WTC11 (cell line): ENCODE measurements at regions not wholly inside any gene's neighbourhood (a gene's known extent, or its start where the extent isn't known, plus 50 kb on each side); places are given as distances from the start of the nearest gene placed in this dataset.

Experiments
- ATAC-seq: fragments of 200-7000 bp; cut with Tn5 transposase; 2 replicates; pipeline ENCODE4 v1.10.0; 2021; ENCODE audit warnings: mild to moderate bottlenecking, moderate library complexity
- CTCF ChIA-PET: fragments of 300-600 bp; sonication (Branson Sonifier 250); formaldehyde crosslinking; loops from one replicate; lab custom pipeline; 2021; ENCODE audit warnings: antibody characterized with exemption; lab: Charles Lee
- POLR2A ChIA-PET: fragments of 350-600 bp; sonication (Branson Sonifier 250); formaldehyde crosslinking; loops from one replicate; lab custom pipeline; 2021; ENCODE audit warnings: antibody characterized with exemption; lab: Charles Lee
- DNase-seq: peaks from one replicate; pipeline ENCODE4 v3.0.0; 2021; ENCODE audit warnings: low spot score
- H3K27ac Mint-ChIP-seq: 2 replicates; pipeline ENCODE4 v1.8.0; 2021; ENCODE audit warnings: mixed read lengths
- H3K27me3 Mint-ChIP-seq: 2 replicates; pipeline ENCODE4 v1.8.0; 2021; ENCODE audit warnings: low read depth, mild to moderate bottlenecking, moderate library complexity, mixed read lengths
- H3K36me3 Mint-ChIP-seq: 2 replicates; pipeline ENCODE4 v1.8.0; 2021; ENCODE audit warnings: mixed read lengths
- H3K4me1 Mint-ChIP-seq: 2 replicates; pipeline ENCODE4 v1.8.0; 2022; ENCODE audit warnings: mixed read lengths
- H3K4me3 Mint-ChIP-seq: 2 replicates; pipeline ENCODE4 v1.8.0; 2021; ENCODE audit warnings: mild to moderate bottlenecking, moderate library complexity, mixed read lengths
- H3K9me3 Mint-ChIP-seq: 2 replicates; pipeline ENCODE4 v1.8.0; 2021; ENCODE audit warnings: mixed read lengths
- ATF1 ChIP-seq: sonication (generic); formaldehyde crosslinking; IDR thresholded peaks from 2 replicates; pipeline ENCODE4 v1.8.1; 2023; ENCODE audit warnings: mild to moderate bottlenecking, moderate library complexity, missing genetic modification reagents
- ATF2 ChIP-seq: sonication (generic); formaldehyde crosslinking; IDR thresholded peaks from 2 replicates; pipeline ENCODE4 v1.8.1; 2022; ENCODE audit warnings: low read depth, missing genetic modification reagents, borderline replicate concordance
- ERG ChIP-seq: fragments of 250-450 bp; sonication (Bioruptor Pico); IDR thresholded peaks from 2 replicates; pipeline ENCODE4 v1.8.0; 2021; ENCODE audit warnings: mild to moderate bottlenecking
- ETV6 ChIP-seq: sonication (generic); formaldehyde crosslinking; IDR thresholded peaks from 2 replicates; pipeline ENCODE4 v1.8.1; 2022; ENCODE audit warnings: mild to moderate bottlenecking, missing genetic modification reagents
- FOXP1 ChIP-seq: sonication (generic); formaldehyde crosslinking; IDR thresholded peaks from 2 replicates; pipeline ENCODE4 v1.8.0; 2022; ENCODE audit warnings: missing genetic modification reagents, mild to moderate bottlenecking, moderate library complexity, borderline replicate concordance
- FOXP4 ChIP-seq: sonication (generic); formaldehyde crosslinking; IDR thresholded peaks from 2 replicates; pipeline ENCODE4 v1.8.0; 2022; ENCODE audit warnings: mild to moderate bottlenecking, missing genetic modification reagents
- GRHL2 ChIP-seq: fragments of 250-450 bp; sonication (Bioruptor Pico); IDR thresholded peaks from 2 replicates; pipeline ENCODE4 v1.8.0; 2022; ENCODE audit warnings: mild to moderate bottlenecking, moderate library complexity; ENCODE audit not compliant: insufficient replicate concordance, severe bottlenecking
- NFE2L1 ChIP-seq: sonication (generic); formaldehyde crosslinking; IDR thresholded peaks from 2 replicates; pipeline ENCODE4 v1.8.1; 2023; ENCODE audit warnings: missing genetic modification reagents
- NR3C1 ChIP-seq: sonication (generic); formaldehyde crosslinking; conservative IDR thresholded peaks from 2 replicates; pipeline ENCODE4 v1.8.1; 2023; ENCODE audit warnings: low read depth, mild to moderate bottlenecking, missing genetic modification reagents
- PRDM15 ChIP-seq: sonication (generic); formaldehyde crosslinking; IDR thresholded peaks from 2 replicates; pipeline ENCODE4 v1.8.0; 2022; ENCODE audit warnings: missing genetic modification reagents
- RORB ChIP-seq: fragments of 250-450 bp; sonication (Bioruptor Pico); IDR thresholded peaks from 2 replicates; pipeline ENCODE4 v1.9.0; 2021; ENCODE audit warnings: mild to moderate bottlenecking
- STAT6 ChIP-seq: sonication (generic); formaldehyde crosslinking; conservative IDR thresholded peaks from 2 replicates; pipeline ENCODE4 v1.8.1; 2023; ENCODE audit warnings: mild to moderate bottlenecking, low read depth, missing genetic modification reagents, moderate library complexity
- USF1 ChIP-seq: sonication (generic); formaldehyde crosslinking; IDR thresholded peaks from 2 replicates; pipeline ENCODE4 v1.8.0; 2022; ENCODE audit warnings: mild to moderate bottlenecking, missing genetic modification reagents
- ZBTB43 ChIP-seq: sonication (generic); formaldehyde crosslinking; IDR thresholded peaks from 2 replicates; pipeline ENCODE4 v1.8.1; 2023; ENCODE audit warnings: mild to moderate bottlenecking, missing genetic modification reagents
- ZMAT4 ChIP-seq: fragments of 250-450 bp; sonication (Bioruptor Pico); IDR thresholded peaks from 2 replicates; pipeline ENCODE4 v1.9.0; 2021; ENCODE audit warnings: mild to moderate bottlenecking
- ZNF121 ChIP-seq: sonication (generic); formaldehyde crosslinking; IDR thresholded peaks from 2 replicates; pipeline ENCODE4 v1.8.0; 2023; ENCODE audit warnings: missing genetic modification reagents
- ZNF532 ChIP-seq: fragments of 250-450 bp; sonication (Bioruptor Pico); IDR thresholded peaks from 2 replicates; pipeline ENCODE4 v1.9.0; 2021; ENCODE audit warnings: mild to moderate bottlenecking, borderline replicate concordance

GRCh38 chr6:166763606-166764472, 136.8 kb upstream of the RPS6KA2 start:
- 0 out of 2 replicates have a peak, but pooled peaks have one; percentile 15 for ATAC-seq
- Mint-ChIP-seq H3K36me3 (no peaks in the 10 kb centered on the region), H3K27me3 (no peaks in the 10 kb centered on the region), H3K27ac (peak overlapping the region; percentile 57; the same call in 1 of the 2 replicates), H3K4me3 (no peak overlapping the region), H3K4me1 (peaks cover 21% of the 10 kb centered on the region), H3K9me3 (no peaks in the 10 kb centered on the region)
- no peak for DNase-seq
- POLR2A ChIA-PET: no interaction called here
- CTCF ChIA-PET: interaction anchor here (0.8 to 1.9 kb wide), 6 partner anchors 8 to 211 kb away, joined by 3 to 13 read pairs (median 4); no protein-coding TSS in a partner anchor
- no peak for TF ChIP-seq GRHL2 (CRISPR knock-in tag)
- TF ChIP-seq ZBTB43 (CRISPR knock-in tag): no peak
- no peak for TF ChIP-seq STAT6 (CRISPR knock-in tag)
- TF ChIP-seq ZMAT4: no peak
- no peak for TF ChIP-seq ZNF121
- no peak for TF ChIP-seq ETV6 (CRISPR knock-in tag)
- no peak for TF ChIP-seq ZNF532 (CRISPR knock-in tag)
- TF ChIP-seq NFE2L1 (CRISPR knock-in tag): no peak
- TF ChIP-seq NR3C1 (CRISPR knock-in tag): no peak
- TF ChIP-seq RORB (CRISPR knock-in tag): no peak
- no peak for TF ChIP-seq PRDM15 (CRISPR knock-in tag)
- TF ChIP-seq USF1 (CRISPR knock-in tag): no peak
- no peak for TF ChIP-seq ERG (CRISPR knock-in tag)
- no peak for TF ChIP-seq ATF2 (CRISPR knock-in tag)
- no peak for TF ChIP-seq FOXP4 (CRISPR knock-in tag)
- TF ChIP-seq FOXP1 (CRISPR knock-in tag): no peak
- TF ChIP-seq ATF1 (CRISPR knock-in tag): no peak
